Endothelial cell of umbilical vein (primary cell): ENCODE measurements at regions not wholly inside any gene's neighbourhood (a gene's known extent, or its start where the extent isn't known, plus 50 kb on each side); places are given as distances from the start of the nearest gene placed in this dataset.

Source experiments
- CTCF ChIP-seq, 2 donors: IDR thresholded peaks; 1 replicate in 1 of 2; 2 replicates in 1 of 2; pipeline ENCODE4 v1.5.1; 2011; ENCODE audit warnings: low read length in 2 of 2, mild to moderate bottlenecking in 2 of 2, moderate library complexity in 2 of 2, control low read depth in 1 of 2, inconsistent platforms in 1 of 2, low read depth in 1 of 2; ENCODE audit not compliant: insufficient read depth in 1 of 2; ENCODE audit errors: extremely low read depth in 1 of 2
- EZH2 ChIP-seq: IDR thresholded peaks from 2 replicates; pipeline ENCODE4 v1.6.1; 2012; ENCODE audit warnings: borderline replicate concordance, low read depth, mild to moderate bottlenecking, moderate library complexity, low read length, inconsistent platforms; ENCODE audit not compliant: severe bottlenecking
- JUN ChIP-seq: IDR thresholded peaks from 2 replicates; pipeline ENCODE4 v1.6.1; 2011; ENCODE audit warnings: borderline replicate concordance, low read depth; ENCODE audit not compliant: insufficient read length, insufficient read depth
- POLR2A ChIP-seq: IDR thresholded peaks from 2 replicates; pipeline ENCODE4 v1.6.1; 2012; ENCODE audit warnings: low read depth, mild to moderate bottlenecking, control low read depth, low read length
- POLR2AphosphoS5 ChIP-seq: IDR thresholded peaks from 2 replicates; pipeline ENCODE4 v1.6.1; 2012; ENCODE audit warnings: low read depth, mild to moderate bottlenecking, control low read depth, low read length, moderate library complexity; ENCODE audit not compliant: insufficient read depth

- TF ChIP-seq POLR2A = no peak
- TF ChIP-seq CTCF (IDR thresholded peaks at IDR 0.05; ENCODE audit: extremely low read depth in 1 of 2, insufficient read depth in 1 of 2, low read depth in 1 of 2, low read length in 2 of 2) = no peak
- no peak for TF ChIP-seq EZH2
- TF ChIP-seq POLR2AphosphoS5 = no peak
- no peak for TF ChIP-seq JUN
These were observed 207.9 kb upstream of the ACVR2A start for GRCh38 chr2:147636886-147637285.
